T-helper 22 cell (primary cell): ENCODE measurements at regions not wholly inside any gene's neighbourhood (a gene's known extent, or its start where the extent isn't known, plus 50 kb on each side); places are given as distances from the start of the nearest gene placed in this dataset.

Experiments
- DNase-seq: peaks from one replicate; pipeline ENCODE4 v3.0.0-alpha.2; 2020; ENCODE audit warnings: low read depth

- DNase-seq: no peak
Measured at GRCh38 chr16:87552072-87552718, 50.1 kb upstream of the JPH3 start.

- no peak for DNase-seq
Measured at GRCh38 chr16:87551487-87551886, 50.8 kb upstream of the JPH3 start.

GRCh38 chr16:87550495-87550961 lies 51.8 kb upstream of the JPH3 start:
- peak; percentile 14 for DNase-seq

GRCh38 chr16:87549627-87550494 lies 52.4 kb upstream of the JPH3 start:
- DNase-seq: no peak

GRCh38 chr16:87548046-87548445 lies 54.3 kb upstream of the JPH3 start:
- DNase-seq: no peak

- DNase-seq: no peak
Measured at GRCh38 chr16:87543436-87544191, 50.8 kb upstream of the ZCCHC14 start.

- no peak for DNase-seq
Measured at GRCh38 chr16:87542531-87543102, 49.8 kb upstream of the ZCCHC14 start.
